ENCODE measurements at regions not wholly inside any gene's neighbourhood (a gene's known extent, or its start where the extent isn't known, plus 50 kb on each side); places are given as distances from the start of the nearest gene placed in this dataset.

- TF ChIP-seq, protein P1, sequence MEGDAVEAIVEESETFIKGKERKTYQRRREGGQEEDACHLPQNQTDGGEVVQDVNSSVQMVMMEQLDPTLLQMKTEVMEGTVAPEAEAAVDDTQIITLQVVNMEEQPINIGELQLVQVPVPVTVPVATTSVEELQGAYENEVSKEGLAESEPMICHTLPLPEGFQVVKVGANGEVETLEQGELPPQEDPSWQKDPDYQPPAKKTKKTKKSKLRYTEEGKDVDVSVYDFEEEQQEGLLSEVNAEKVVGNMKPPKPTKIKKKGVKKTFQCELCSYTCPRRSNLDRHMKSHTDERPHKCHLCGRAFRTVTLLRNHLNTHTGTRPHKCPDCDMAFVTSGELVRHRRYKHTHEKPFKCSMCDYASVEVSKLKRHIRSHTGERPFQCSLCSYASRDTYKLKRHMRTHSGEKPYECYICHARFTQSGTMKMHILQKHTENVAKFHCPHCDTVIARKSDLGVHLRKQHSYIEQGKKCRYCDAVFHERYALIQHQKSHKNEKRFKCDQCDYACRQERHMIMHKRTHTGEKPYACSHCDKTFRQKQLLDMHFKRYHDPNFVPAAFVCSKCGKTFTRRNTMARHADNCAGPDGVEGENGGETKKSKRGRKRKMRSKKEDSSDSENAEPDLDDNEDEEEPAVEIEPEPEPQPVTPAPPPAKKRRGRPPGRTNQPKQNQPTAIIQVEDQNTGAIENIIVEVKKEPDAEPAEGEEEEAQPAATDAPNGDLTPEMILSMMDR (conservative IDR thresholded peaks at IDR 0.05; ENCODE audit: low read length): no peak
- TF ChIP-seq EZH2phosphoT487 (IDR thresholded peaks at IDR 0.05; ENCODE audit: borderline replicate concordance): no peak
These were observed 304.3 kb downstream of the HRH4 start for GRCh38 chr18:24764766-24765165.

All from Loucy (cell line).